ENCODE measurements at regions not wholly inside any gene's neighbourhood (a gene's known extent, or its start where the extent isn't known, plus 50 kb on each side); places are given as distances from the start of the nearest gene placed in this dataset.
A peak's percentile ranks its signal among the peaks of the same experiment; 100 is the strongest.
"Not testable (repeated sequence)": the region's sequence is repeated elsewhere in the genome, so short reads cannot be mapped to it uniquely, and the experiment has no call there.

- peak; percentile 9 for DNase-seq
These were observed 232.2 kb upstream of the SEMA6A start for GRCh38 chr5:116806836-116807235.

GRCh38 chr5:116799401-116799800, 224.8 kb upstream of the SEMA6A start:
- no peak for DNase-seq

GRCh38 chr5:116795189-116795588, 220.6 kb upstream of the SEMA6A start:
- no peak for DNase-seq

- no peak for DNase-seq
These were observed 214.9 kb upstream of the SEMA6A start for GRCh38 chr5:116789522-116789921.

- DNase-seq: no peak
These were observed 214.3 kb upstream of the SEMA6A start for GRCh38 chr5:116788851-116789403.

GRCh38 chr5:116787570-116787969, 212.9 kb upstream of the SEMA6A start:
- no peak for DNase-seq

- DNase-seq: no peak
These were observed 210.5 kb upstream of the SEMA6A start for GRCh38 chr5:116785106-116785505.

GRCh38 chr5:116779846-116780245, 205.2 kb upstream of the SEMA6A start:
- DNase-seq: no peak

GRCh38 chr5:116778651-116779280, 204.1 kb upstream of the SEMA6A start:
- DNase-seq: no peak

GRCh38 chr5:116778032-116778431, 203.4 kb upstream of the SEMA6A start:
- peak; percentile 76 for DNase-seq

- no peak for DNase-seq
These were observed 199.3 kb upstream of the SEMA6A start for GRCh38 chr5:116773926-116774325.

- DNase-seq: no peak
These were observed 198.2 kb upstream of the SEMA6A start for GRCh38 chr5:116772806-116773205.

GRCh38 chr5:116772152-116772501, 197.5 kb upstream of the SEMA6A start:
- no peak for DNase-seq

- no peak for DNase-seq
These were observed 197.0 kb upstream of the SEMA6A start for GRCh38 chr5:116771466-116772151.

- DNase-seq: not testable (repeated sequence)
These were observed 195.3 kb upstream of the SEMA6A start for GRCh38 chr5:116769953-116770352.

- DNase-seq: no peak
These were observed 194.8 kb upstream of the SEMA6A start for GRCh38 chr5:116769470-116769869.

GRCh38 chr5:116766470-116766947, 191.9 kb upstream of the SEMA6A start:
- no peak for DNase-seq

GRCh38 chr5:116765441-116765840, 190.8 kb upstream of the SEMA6A start:
- DNase-seq: no peak

GRCh38 chr5:116764941-116765340, 190.3 kb upstream of the SEMA6A start:
- DNase-seq: no peak

GRCh38 chr5:116763987-116764866, 189.6 kb upstream of the SEMA6A start:
- DNase-seq: no peak

GRCh38 chr5:116759860-116760640, 185.4 kb upstream of the SEMA6A start:
- peak; percentile 85 for DNase-seq

GRCh38 chr5:116757326-116757725, 182.7 kb upstream of the SEMA6A start:
- DNase-seq: no peak

GRCh38 chr5:116756531-116756930, 181.9 kb upstream of the SEMA6A start:
- no peak for DNase-seq

All from retina (tissue), 1 donor.